ENCODE measurements at regions not wholly inside any gene's neighbourhood (a gene's known extent, or its start where the extent isn't known, plus 50 kb on each side); places are given as distances from the start of the nearest gene placed in this dataset.

DNA sequence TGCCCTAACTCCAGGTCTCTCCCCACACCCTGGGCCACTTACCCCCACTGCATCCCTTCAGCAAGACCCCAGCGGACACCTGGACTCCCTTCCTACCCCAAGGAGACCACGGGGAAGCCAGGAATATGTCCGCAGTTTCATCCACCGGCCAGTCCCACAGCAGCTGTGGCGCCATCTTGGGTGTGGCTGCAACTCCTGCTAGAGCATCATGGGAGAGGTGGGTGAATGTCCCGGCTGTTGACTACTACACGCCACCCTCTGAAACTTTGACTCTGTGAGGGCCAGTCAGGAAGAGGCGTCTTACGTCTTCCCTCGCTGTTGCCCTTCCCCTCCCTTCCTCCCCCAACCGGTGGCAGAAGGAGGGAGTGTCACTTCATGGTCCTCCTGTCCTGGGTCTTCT, 238.3 kb upstream of the RNF32 start:
- TF ChIP-seq POLR2A (IDR thresholded peaks at IDR 0.05) (no peak), CTCF (IDR thresholded peaks at IDR 0.05) (no peak), POLR2AphosphoS5 (IDR thresholded peaks at IDR 0.05) (no peak)

All from breast epithelium (tissue), 3 donors.